HG02642 (cell line): ENCODE measurements at regions not wholly inside any gene's neighbourhood (a gene's known extent, or its start where the extent isn't known, plus 50 kb on each side); places are given as distances from the start of the nearest gene placed in this dataset.
"Not testable (repeated sequence)": the region's sequence is repeated elsewhere in the genome, so short reads cannot be mapped to it uniquely, and the experiment has no call there.

Experiments
- ATAC-seq: cut with Tn5 transposase; IDR thresholded peaks from one replicate; pipeline ENCODE4 v1.9.1; 2021; ENCODE audit warnings: mild to moderate bottlenecking; ENCODE audit not compliant: unreplicated experiment, poor library complexity

- ATAC-seq: no peak
These were observed 344.2 kb upstream of the KIAA1217 start for GRCh38 chr10:23864631-23865147.

DNA sequence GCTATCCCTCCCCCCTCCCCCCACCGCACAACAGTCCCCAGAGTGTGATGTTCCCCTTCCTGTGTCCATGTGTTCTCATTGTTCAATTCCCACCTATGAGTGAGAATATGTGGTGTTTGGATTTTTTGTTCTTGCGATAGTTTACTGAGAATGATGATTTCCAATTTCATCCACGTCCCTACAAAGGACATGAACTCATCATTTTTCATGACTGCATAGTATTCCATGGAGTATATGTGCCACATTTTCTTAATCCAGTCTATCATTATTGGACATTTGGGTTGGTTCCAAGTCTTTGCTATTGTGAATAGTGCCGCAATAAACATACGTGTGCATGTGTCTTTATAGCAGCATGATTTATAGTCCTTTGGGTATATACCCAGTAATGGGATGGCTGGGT lies 342.0 kb upstream of the KIAA1217 start:
- ATAC-seq: not testable (repeated sequence)

DNA sequence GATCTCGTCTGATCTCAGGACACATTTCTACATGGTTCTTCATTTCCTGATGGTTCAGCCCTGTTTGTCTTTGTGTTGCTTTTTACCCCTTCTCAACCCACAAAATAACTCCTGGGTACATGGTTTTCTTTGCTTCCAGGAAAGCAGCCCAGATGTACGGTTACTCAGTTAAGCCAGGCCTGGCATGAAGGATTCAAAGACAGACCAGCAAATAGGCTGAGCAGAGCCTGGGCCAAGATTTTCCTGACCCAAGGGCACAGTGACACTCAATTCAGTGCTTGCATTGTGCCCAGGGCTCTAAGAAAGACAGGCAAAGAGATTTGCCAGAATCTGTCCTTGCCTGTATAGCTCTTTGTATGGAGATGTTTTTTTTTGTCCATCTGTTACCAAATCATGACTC lies 340.8 kb upstream of the KIAA1217 start:
- ATAC-seq: no peak

GRCh38 chr10:23869548-23869947 lies 339.4 kb upstream of the KIAA1217 start:
- ATAC-seq: no peak

DNA sequence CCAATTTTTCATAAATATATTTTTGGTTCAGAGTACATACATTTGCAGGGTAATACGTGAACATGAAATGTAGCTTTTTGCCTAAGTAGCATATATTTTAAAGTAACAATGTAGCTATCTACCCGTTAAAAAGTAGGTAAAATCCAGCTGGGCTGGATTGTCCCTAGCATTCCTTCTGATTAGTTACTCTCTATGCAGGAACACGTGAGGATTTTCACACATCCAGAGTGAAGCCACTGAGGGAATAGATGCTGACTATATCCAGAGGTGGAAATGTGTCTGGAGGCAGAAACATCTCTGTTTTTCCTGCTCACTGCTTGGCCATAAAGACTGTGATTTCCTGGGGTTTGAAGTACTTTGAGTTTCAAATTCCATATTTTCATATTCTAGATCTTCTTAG lies 338.9 kb upstream of the KIAA1217 start:
- ATAC-seq: no peak

DNA sequence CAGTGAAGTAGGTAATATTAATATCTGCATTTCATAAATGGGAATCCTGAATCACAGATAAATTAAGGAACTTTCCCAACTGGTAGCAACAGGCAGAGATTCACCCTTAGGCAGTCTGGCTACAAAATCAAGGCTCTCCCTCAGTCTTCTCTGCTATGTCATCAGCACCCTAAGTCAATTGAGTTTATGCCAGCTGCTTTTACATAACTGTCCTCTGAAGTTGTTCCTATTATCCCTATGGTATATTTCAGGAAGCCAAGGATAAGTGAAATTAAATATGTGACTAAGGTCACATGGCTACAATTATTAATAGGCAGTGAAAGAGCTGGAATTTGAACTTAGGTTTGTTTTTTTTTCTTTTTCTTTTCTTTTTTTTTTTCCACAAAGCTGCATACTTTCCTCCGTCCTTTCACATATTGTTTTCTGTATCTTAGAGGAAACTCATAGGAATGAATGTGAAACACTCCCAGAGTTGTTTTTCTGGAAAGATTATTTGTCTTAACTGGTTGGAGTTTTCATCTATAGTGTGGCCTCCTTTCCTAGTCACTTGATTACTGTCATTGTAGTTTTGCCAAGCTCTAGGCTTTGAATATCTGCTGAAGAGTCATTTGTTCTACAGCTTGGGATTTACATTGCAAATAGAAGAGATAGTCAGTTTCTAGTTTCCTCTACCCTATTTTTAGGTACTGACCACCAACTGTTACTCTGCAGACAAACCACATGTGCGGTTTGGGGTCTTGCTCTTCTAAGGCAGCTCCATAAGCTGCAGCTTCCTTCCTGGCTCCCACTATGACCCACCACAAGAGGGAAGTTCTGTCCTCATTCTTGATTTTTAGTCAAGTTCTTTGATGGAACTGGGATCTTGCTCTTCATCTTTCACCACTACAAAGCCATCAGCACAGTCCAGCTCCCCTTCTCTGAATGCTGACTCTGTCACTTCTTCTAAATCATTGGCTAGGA lies 338.0 kb upstream of the KIAA1217 start:
- ATAC-seq: no peak

DNA sequence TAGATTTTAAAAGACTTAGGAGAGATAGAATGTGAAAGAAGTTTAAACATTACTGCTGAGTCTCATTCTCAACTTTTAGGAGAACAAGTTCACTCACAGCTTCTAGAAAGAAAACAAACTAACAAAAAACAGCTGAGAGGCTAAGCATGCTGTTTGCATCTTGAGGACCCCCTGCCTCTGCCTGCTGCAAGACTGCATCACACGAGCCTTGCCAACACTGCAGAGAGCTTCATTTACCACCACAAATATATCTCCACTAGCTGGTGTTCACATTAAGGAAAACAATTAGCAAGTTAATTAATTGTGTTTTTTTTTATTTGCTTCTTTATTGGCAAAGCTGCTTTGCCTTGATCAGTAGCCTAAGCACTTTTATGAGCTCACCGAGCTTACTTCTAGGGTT lies 336.6 kb upstream of the KIAA1217 start:
- ATAC-seq: no peak

DNA sequence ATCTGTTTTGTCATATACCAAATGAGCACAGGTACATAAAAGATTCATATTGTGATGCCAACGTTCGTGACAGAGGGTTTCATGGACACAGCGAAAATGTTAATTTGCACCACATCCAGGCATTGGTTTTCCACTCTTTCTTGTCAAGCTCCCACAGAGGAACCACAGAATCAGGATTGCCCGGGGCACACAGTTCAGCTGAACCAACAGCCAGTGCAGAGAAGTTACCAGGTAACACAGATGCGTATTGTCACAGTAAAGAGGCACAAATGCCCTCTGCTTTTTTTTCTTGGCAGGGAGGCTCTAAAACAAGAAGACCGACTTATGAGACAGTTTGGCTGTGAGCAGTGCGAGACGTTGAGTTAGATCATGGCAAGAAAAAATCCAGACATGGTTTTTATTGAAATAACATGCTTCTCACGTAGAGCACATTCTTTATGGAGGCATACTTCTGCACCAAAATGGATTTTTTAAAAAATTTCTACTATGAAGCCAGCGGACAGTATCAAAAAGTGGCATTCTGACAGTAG lies 331.1 kb upstream of the KIAA1217 start:
- no peak for ATAC-seq

DNA sequence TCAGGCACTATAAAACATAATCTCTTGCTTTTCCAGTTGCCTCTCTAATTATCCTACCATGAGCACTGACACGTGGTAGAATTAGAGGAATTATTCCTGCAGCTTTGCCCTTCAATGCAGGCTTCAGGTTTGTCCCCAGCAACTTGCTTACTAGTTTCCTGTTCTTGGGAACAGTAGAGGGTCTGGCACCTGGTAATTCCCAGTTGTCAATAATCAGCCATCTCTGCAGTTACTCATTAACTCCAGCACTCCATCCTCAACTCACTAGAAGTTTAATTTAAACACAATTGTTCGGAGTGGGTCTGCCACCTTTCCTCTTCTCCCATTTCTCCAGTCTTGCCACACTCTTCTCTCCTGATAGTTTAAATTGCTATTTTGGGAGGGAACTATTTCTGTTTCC lies 324.3 kb upstream of the KIAA1217 start:
- ATAC-seq: no peak

- no peak for ATAC-seq
These were observed 323.1 kb upstream of the KIAA1217 start for GRCh38 chr10:23885853-23886252.

GRCh38 chr10:23886355-23886754 lies 322.6 kb upstream of the KIAA1217 start:
- ATAC-seq: no peak

DNA sequence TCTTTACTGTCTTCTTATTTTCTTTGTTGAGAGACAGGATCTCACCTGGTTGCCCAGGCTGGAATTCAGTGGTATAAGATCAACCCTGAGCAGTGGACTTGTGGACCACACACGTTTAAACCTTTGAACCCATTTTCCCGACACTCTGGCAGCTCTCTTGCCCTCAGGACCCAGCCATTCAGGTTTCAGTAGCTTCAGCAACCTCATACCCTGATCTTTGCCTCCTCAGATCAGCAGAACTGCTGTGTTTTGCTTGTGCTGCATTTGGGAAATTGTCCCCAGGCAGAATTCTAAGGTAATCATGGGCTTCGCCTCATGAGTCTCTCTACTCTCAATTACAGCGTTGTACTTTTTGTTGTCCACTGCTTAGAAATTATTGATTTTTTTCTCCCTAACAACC lies 317.6 kb upstream of the KIAA1217 start:
- no peak for ATAC-seq

DNA sequence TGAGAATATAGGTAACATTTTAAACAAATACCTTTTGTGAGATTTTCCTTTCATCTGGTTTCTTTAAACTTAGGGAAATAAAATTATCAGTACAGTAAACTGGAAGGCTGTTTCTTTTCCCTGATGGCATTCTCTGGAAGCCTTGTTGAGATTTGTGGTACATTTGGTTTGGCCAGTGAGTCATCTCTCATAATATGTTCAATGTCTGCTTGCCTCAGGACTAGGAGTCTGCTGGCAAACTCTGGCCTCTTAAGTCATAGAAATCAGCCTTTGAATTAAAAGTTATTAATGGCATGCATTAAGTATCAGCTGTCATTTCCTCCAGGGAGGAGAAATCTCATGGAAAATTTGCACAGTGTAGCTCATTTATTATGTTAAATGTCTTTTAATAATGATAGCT lies 316.6 kb upstream of the KIAA1217 start:
- ATAC-seq: no peak

DNA sequence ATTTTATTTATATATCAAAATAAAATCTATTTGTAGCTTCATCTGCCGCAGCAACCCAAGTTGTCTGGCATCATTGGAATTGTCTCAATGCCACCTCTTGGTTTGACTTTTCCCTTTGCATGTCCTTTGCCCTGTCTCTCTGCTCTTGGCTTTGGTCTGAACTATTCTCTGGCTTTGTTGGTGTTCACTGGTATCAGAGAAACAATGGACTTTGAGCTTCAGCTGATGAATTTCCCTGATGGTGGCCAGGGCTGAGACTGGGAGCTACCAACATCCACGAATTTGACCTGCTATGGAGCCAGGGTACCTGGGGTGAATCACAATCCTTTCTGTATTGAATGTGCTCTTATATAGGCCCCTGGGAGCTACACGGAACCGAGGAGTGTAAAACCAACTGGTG lies 311.7 kb upstream of the KIAA1217 start:
- no peak for ATAC-seq

DNA sequence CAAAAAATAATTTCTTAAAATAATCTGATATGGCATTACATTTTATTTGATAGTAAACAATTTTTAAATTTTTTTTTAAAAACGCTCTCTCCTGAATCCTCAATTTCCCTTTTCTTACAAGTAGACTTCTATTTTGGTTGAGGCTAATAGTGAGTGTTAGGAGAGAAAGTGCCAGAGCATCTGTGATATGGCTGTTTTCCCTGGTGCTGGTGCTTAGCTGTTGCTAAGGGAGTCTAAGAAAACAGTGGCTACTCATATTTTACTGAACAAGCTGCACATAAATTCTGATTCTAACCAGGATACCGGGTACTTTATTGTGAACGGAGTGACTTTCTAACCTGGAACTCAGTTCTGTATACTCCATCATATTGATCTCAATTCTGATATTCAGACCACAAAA lies 311.1 kb upstream of the KIAA1217 start:
- ATAC-seq: no peak

DNA sequence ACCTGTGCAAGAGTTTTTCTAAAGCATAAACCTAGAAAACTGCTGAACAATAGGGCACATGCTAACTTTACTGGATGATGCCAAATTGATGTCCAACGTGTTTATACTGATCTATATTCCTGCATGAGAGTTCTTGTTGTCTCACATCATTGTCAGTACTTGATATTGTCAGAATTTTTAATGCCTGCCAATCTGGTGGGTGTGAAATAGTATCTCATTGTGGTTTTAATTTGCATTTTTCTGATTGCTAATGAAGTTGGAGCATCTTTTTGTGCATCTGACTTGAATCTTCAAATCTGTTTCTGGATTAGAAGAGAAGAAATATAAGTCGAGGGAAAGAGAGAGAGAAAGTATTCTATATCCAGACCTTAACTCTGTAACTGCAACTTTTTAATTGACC lies 309.8 kb upstream of the KIAA1217 start:
- ATAC-seq: no peak

DNA sequence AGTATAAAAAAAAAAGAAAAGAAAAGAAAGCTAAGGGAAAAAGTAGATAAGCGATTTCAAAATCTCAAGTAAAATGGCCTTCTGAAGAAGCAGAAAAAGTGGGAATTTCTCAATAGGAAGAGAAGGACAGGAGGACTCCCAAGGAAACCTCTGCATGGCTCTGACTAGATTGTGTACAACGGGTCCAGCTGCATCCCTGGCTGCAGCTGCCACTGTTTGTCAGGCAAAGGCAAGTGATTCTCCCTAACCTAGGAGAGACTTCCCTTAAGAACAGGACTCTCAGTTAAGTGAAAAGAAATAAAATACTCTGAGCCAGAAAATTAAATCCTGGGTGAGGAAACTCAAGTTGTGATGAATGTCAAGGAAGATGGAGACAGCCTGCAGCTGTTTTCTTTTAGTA lies 298.6 kb upstream of the KIAA1217 start:
- no peak for ATAC-seq

DNA sequence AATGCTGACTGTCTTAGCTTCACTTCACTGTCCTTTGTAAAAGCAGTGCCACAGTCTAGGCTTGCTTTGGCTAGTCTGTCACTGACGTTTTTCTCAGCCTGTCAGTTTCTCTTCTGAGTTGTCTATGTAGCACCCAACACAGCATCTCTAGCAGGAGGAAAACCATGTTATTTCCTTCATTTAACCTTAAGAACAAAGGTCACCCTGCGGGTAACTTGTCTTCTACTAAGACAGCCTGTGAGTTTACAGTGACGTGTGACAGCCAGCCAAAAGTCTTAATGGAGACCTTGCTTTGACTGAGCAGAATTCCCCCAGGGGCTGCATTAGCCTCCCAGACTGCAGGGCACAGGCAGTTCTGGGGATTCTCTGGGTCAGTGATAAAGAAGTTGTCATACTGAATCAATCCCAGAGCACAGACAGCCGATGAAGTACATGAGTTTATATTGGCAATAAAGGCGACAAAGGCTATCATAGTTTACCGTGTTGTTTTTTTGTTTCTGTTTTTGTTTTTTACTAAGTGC lies 296.0 kb upstream of the KIAA1217 start:
- no peak for ATAC-seq

GRCh38 chr10:23914641-23915040 lies 294.3 kb upstream of the KIAA1217 start:
- no peak for ATAC-seq

DNA sequence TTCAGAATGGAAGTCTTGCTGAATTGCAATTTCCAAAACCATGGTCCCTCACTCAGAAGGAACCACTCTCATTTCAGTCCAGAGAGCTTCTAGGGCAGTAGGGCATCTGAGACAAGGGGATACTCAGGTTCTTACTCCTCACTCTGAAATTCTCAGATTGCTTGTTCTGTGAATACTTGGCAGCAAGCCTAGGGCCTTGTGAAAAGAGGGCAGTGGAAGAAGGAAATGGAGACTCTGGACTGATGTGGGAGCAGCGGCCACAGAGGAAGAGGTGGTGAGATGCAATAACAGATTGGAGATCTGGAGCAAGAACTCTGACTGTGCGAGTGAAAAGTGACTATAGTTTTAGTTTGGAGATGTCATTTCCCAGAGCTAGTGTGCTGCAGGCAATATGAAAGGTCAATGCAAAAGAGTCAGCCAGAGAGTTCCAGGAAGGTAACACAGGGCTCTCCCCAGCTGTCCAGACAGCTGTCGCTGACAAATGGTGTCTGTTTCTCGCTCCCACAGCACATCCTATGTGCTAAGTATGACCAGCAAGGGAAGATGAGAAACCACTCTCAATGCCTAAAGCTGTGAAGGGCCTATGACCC lies 291.6 kb upstream of the KIAA1217 start:
- ATAC-seq: no peak

- no peak for ATAC-seq
These were observed 290.7 kb upstream of the KIAA1217 start for GRCh38 chr10:23918090-23918723.
